ENCODE measurements at regions not wholly inside any gene's neighbourhood (a gene's known extent, or its start where the extent isn't known, plus 50 kb on each side); places are given as distances from the start of the nearest gene placed in this dataset.

DNA sequence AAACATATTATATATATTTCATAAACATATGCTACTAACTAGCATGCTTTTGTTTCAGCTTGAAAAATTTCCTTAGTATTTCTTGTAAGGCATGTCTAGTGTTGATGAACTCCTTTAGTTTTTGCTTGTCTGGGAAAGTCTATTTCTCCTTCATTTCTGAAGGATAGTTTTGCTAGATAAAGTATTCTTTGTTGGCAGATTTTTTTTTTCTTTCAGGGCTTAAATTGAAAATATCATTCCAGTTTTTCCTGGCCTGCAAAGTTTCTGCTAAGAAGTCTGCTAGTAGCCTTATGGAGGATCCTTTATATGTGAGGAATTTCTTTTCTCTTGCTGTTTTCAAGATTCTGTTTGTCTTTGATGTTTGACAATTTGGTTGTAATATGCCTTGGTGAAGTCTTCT lies 183.5 kb downstream of the SLC4A3 start:
- ATAC-seq (ENCODE audit: low read depth) = no peak
- Mint-ChIP-seq H3K4me3 (no peak overlapping the region), H3K27me3 (no peaks in the 10 kb centered on the region), H3K9me3 (peaks cover 18% of the 10 kb centered on the region), H3K36me3 (no peaks in the 10 kb centered on the region), H3K27ac (no peak overlapping the region), H3K4me1 (no peaks in the 10 kb centered on the region)
- no peak for DNase-seq (ENCODE audit: low spot score in 2 of 2)

- ATAC-seq (ENCODE audit: low read depth) = no peak
- no peak overlapping the region for H3K27ac Mint-ChIP-seq
- no peaks in the 10 kb centered on the region for H3K4me1 Mint-ChIP-seq
- DNase-seq (ENCODE audit: low spot score in 2 of 2) = no peak
- no peaks in the 10 kb centered on the region for H3K36me3 Mint-ChIP-seq
- no peaks in the 10 kb centered on the region for H3K27me3 Mint-ChIP-seq
- no peak overlapping the region for H3K4me3 Mint-ChIP-seq
- peaks cover 14% of the 10 kb centered on the region for H3K9me3 Mint-ChIP-seq
These were observed 185.2 kb downstream of the SLC4A3 start for GRCh38 chr2:219812672-219813071.

DNA sequence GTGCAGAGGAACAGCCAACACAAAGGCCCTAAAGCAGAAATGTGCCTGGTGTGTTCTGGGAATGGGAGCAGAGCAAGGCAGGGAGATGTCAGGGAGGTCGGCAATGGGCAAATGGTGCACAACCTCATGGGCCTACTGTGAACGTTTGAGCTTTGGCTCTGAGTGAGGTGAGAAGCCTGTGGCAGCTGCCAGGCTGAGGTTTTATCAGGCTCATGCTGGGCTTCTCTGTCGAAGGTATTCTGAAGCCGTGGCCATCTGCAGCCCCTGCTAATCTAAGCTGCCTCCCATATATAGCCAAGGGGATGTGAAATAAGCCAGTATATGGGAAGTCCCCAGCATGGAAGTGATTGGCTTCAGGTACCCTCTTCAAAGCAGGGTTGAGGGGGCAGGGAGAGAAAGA lies 193.3 kb downstream of the SLC4A3 start:
- H3K4me1 Mint-ChIP-seq = no peaks in the 10 kb centered on the region
- DNase-seq (ENCODE audit: low spot score in 2 of 2) = no peak
- H3K36me3 Mint-ChIP-seq = no peaks in the 10 kb centered on the region
- no peak overlapping the region for H3K27ac Mint-ChIP-seq
- H3K9me3 Mint-ChIP-seq = peaks cover 7% of the 10 kb centered on the region
- no peak overlapping the region for H3K4me3 Mint-ChIP-seq
- H3K27me3 Mint-ChIP-seq = peaks cover 7% of the 10 kb centered on the region
- ATAC-seq (ENCODE audit: low read depth) = no peak

DNA sequence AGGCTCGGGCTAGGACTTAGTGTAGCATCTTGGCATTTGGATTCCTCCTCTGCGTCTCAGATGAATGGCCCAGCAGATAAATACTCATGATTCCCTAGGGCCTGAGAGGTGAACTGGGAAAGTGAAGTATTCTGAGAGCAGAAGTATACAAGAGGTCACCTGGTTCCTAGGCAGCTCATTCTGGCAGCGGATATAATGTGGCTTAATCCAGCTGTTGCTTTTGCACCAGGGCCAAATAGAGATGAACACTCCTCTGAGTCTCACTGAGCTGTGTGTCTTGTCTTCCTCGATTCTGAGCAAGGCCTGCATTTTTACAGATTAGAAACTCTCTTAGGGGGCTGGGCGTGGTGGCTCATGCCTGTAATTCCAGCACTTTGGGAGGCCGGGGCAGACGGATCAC lies 196.1 kb downstream of the SLC4A3 start:
- Mint-ChIP-seq H3K36me3 (no peaks in the 10 kb centered on the region), H3K4me3 (no peak overlapping the region), H3K27ac (no peak overlapping the region), H3K4me1 (no peaks in the 10 kb centered on the region), H3K27me3 (peaks cover 5% of the 10 kb centered on the region), H3K9me3 (peaks cover 2% of the 10 kb centered on the region)
- DNase-seq (ENCODE audit: low spot score in 2 of 2) (no peak), ATAC-seq (ENCODE audit: low read depth) (no peak)

- Mint-ChIP-seq H3K4me1 (no peaks in the 10 kb centered on the region), H3K9me3 (no peaks in the 10 kb centered on the region), H3K36me3 (no peaks in the 10 kb centered on the region), H3K4me3 (no peak overlapping the region), H3K27ac (no peak overlapping the region), H3K27me3 (peaks cover 5% of the 10 kb centered on the region)
- DNase-seq (ENCODE audit: low spot score in 2 of 2) (no peak), ATAC-seq (ENCODE audit: low read depth) (no peak)
These were observed 197.6 kb downstream of the SLC4A3 start for GRCh38 chr2:219824996-219825395.

DNA sequence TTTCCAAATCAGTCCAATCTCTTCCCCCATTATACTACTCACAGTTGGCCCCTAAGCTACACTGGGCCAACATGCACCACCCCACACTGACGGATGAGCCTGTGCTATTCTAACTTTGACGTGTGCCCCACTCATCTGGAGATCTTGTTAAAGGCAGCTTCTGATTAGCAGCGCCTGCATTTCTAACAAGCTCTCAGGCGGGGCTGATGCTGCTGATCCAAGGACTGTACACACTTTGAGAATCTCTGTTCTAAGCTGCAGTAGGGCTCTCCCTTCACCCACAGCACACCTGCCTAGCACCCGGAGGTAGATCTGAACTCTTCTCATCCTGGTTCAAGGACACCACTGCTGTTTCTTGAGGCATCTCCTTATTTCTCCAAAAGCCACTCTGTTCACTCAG lies 200.7 kb downstream of the SLC4A3 start:
- DNase-seq (ENCODE audit: low spot score in 2 of 2) (no peak), ATAC-seq (ENCODE audit: low read depth) (no peak)
- no peaks in the 10 kb centered on the region for H3K36me3 Mint-ChIP-seq
- H3K27ac Mint-ChIP-seq = no peak overlapping the region
- peaks cover 5% of the 10 kb centered on the region for H3K27me3 Mint-ChIP-seq
- no peak overlapping the region for H3K4me3 Mint-ChIP-seq
- peaks cover 2% of the 10 kb centered on the region for H3K9me3 Mint-ChIP-seq
- H3K4me1 Mint-ChIP-seq = peaks cover 3% of the 10 kb centered on the region

DNA sequence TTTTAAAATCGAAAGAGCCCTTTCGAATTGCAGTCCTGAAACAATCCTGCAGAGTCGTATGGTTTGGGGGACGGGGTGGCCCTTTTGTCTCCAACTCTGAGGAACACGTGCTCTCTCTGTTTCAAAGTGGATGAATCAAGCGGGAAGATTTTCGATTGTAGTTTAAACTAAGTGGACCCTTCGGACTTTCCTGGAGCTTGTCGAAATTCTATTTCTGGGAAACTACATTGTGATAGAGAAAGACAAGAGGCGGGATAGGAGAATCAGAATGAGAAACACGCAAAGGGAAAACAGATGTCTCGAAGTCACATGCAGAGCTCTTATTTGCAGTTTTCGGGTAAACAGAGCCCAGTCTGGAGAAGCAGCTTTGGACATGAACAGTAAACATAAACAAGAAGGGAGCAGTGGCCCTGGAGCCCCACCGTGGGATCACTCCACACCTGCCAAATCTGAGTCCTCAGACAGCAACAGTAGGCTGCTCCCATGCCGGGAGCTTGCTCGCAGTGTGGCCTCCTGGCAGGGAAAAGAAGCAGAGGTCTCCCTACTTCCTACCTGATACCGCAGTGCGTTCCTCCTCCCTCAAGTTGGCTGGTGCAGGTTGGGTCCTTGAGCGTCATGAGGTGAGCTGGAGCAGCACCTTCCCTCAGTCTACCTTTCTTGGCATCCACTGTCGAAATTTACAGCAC lies 202.4 kb downstream of the SLC4A3 start:
- Mint-ChIP-seq H3K9me3 (peaks cover 5% of the 10 kb centered on the region), H3K4me1 (peaks cover 3% of the 10 kb centered on the region), H3K4me3 (no peak overlapping the region), H3K27ac (no peak overlapping the region), H3K27me3 (peaks cover 2% of the 10 kb centered on the region), H3K36me3 (no peaks in the 10 kb centered on the region)
- no peak for ATAC-seq (ENCODE audit: low read depth)
- no peak for DNase-seq (ENCODE audit: low spot score in 2 of 2)

- Mint-ChIP-seq H3K4me3 (no peak overlapping the region), H3K9me3 (peaks cover 5% of the 10 kb centered on the region), H3K4me1 (peaks cover 3% of the 10 kb centered on the region), H3K27me3 (peaks cover 2% of the 10 kb centered on the region), H3K27ac (no peak overlapping the region), H3K36me3 (no peaks in the 10 kb centered on the region)
- ATAC-seq (ENCODE audit: low read depth) = no peak
- no peak for DNase-seq (ENCODE audit: low spot score in 2 of 2)
These were observed 202.9 kb downstream of the SLC4A3 start for GRCh38 chr2:219830353-219830738.

- Mint-ChIP-seq H3K9me3 (peaks cover 7% of the 10 kb centered on the region), H3K27me3 (peaks cover 2% of the 10 kb centered on the region), H3K4me1 (peaks cover 3% of the 10 kb centered on the region), H3K36me3 (no peaks in the 10 kb centered on the region), H3K4me3 (no peak overlapping the region), H3K27ac (no peak overlapping the region)
- ATAC-seq (ENCODE audit: low read depth) = no peak
- no peak for DNase-seq (ENCODE audit: low spot score in 2 of 2)
These were observed 204.5 kb downstream of the SLC4A3 start for GRCh38 chr2:219831957-219832356.

- ATAC-seq (ENCODE audit: low read depth) = no peak
- H3K4me3 Mint-ChIP-seq = no peak overlapping the region
- H3K4me1 Mint-ChIP-seq = peaks cover 3% of the 10 kb centered on the region
- no peak for DNase-seq (ENCODE audit: low spot score in 2 of 2)
- peaks cover 7% of the 10 kb centered on the region for H3K9me3 Mint-ChIP-seq
- no peak overlapping the region for H3K27ac Mint-ChIP-seq
- peaks cover 2% of the 10 kb centered on the region for H3K27me3 Mint-ChIP-seq
- H3K36me3 Mint-ChIP-seq = no peaks in the 10 kb centered on the region
These were observed 205.5 kb downstream of the SLC4A3 start for GRCh38 chr2:219832904-219833303.

GRCh38 chr2:219835493-219835892 lies 208.1 kb downstream of the SLC4A3 start:
- no peak overlapping the region for H3K4me3 Mint-ChIP-seq
- DNase-seq (ENCODE audit: low spot score in 2 of 2) (no peak), ATAC-seq (ENCODE audit: low read depth) (no peak)
- H3K27ac Mint-ChIP-seq = no peak overlapping the region
- H3K27me3 Mint-ChIP-seq = peaks cover 2% of the 10 kb centered on the region
- peaks cover 7% of the 10 kb centered on the region for H3K9me3 Mint-ChIP-seq
- H3K4me1 Mint-ChIP-seq = peaks cover 3% of the 10 kb centered on the region
- H3K36me3 Mint-ChIP-seq = no peaks in the 10 kb centered on the region

- H3K4me3 Mint-ChIP-seq = no peak overlapping the region
- DNase-seq (ENCODE audit: low spot score in 2 of 2) = no peak
- no peaks in the 10 kb centered on the region for H3K27me3 Mint-ChIP-seq
- H3K9me3 Mint-ChIP-seq = peaks cover 5% of the 10 kb centered on the region
- H3K4me1 Mint-ChIP-seq = no peaks in the 10 kb centered on the region
- H3K36me3 Mint-ChIP-seq = no peaks in the 10 kb centered on the region
- H3K27ac Mint-ChIP-seq = no peak overlapping the region
- no peak for ATAC-seq (ENCODE audit: low read depth)
These were observed 209.3 kb downstream of the SLC4A3 start for GRCh38 chr2:219836647-219837177.

GRCh38 chr2:219844401-219845091 lies 217.1 kb downstream of the SLC4A3 start:
- no peak overlapping the region for H3K27ac Mint-ChIP-seq
- ATAC-seq (ENCODE audit: low read depth) (no peak), DNase-seq (ENCODE audit: low spot score in 2 of 2) (no peak)
- no peaks in the 10 kb centered on the region for H3K9me3 Mint-ChIP-seq
- no peak overlapping the region for H3K4me3 Mint-ChIP-seq
- H3K36me3 Mint-ChIP-seq = no peaks in the 10 kb centered on the region
- H3K4me1 Mint-ChIP-seq = peaks cover 8% of the 10 kb centered on the region
- peaks cover 3% of the 10 kb centered on the region for H3K27me3 Mint-ChIP-seq

GRCh38 chr2:219848882-219849281 lies 221.5 kb downstream of the SLC4A3 start:
- Mint-ChIP-seq H3K4me1 (peaks cover 8% of the 10 kb centered on the region), H3K27ac (no peak overlapping the region), H3K36me3 (no peaks in the 10 kb centered on the region), H3K9me3 (no peaks in the 10 kb centered on the region), H3K4me3 (no peak overlapping the region), H3K27me3 (peaks cover 12% of the 10 kb centered on the region)
- ATAC-seq (ENCODE audit: low read depth) = no peak
- no peak for DNase-seq (ENCODE audit: low spot score in 2 of 2)

GRCh38 chr2:219851169-219851568 lies 223.7 kb downstream of the SLC4A3 start:
- Mint-ChIP-seq H3K27me3 (peaks cover 17% of the 10 kb centered on the region), H3K27ac (no peak overlapping the region), H3K4me1 (no peaks in the 10 kb centered on the region), H3K4me3 (no peak overlapping the region), H3K36me3 (no peaks in the 10 kb centered on the region), H3K9me3 (no peaks in the 10 kb centered on the region)
- DNase-seq (ENCODE audit: low spot score in 2 of 2) = no peak
- ATAC-seq (ENCODE audit: low read depth) = no peak

All from memory B cell (primary cell).